ENCODE measurements at regions not wholly inside any gene's neighbourhood (a gene's known extent, or its start where the extent isn't known, plus 50 kb on each side); places are given as distances from the start of the nearest gene placed in this dataset.
"Not testable (repeated sequence)": the region's sequence is repeated elsewhere in the genome, so short reads cannot be mapped to it uniquely, and the experiment has no call there.

DNA sequence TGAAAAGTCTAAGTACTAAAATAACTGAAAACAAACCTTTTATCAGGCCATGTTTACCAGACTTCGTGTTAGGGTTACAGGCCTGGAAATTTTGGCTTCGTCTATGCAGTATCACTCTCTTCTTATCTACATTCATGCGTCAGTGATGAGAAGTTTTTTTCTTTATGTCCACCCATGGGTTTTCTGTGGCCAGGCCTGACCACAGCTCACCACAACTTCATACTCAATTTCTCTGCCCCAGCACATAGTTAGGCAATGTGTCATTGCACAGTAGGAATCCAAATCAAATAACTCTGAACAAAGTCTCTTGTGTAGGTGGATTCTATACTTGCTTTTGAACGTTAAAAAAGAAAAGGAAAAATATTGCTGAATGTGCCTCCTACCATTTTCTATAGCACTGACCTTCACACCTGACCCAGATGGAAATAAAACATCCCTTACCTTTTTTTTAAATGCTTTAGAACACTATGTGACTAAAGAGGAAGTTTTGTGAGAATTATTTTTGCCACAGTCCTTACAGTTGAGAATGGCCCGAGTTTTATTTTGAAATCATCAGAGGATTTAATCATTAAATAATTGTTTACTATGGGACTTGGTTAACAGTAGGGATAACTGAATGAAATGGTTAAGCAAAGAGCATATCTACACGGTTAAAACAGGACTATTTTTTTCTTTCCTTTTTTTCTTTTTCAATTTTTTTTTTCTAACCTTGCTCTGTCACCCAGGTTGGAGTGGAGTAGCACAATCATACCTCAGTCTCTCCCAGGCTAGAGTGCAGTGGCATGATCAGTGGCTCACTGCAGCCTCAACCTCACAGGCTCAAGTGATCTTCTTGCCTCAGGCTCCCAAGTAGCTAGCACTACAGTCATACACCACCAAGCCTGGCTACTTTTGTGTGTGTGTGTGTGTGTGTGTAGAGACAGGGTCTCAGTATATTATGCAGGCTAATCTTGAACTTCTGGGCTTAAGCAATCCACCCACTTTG lies 1247.0 kb upstream of the ACO1 start:
- intact Hi-C loops (cut with DNase I): no loop called here
- DNase-seq (ENCODE audit: low spot score): no peak

DNA sequence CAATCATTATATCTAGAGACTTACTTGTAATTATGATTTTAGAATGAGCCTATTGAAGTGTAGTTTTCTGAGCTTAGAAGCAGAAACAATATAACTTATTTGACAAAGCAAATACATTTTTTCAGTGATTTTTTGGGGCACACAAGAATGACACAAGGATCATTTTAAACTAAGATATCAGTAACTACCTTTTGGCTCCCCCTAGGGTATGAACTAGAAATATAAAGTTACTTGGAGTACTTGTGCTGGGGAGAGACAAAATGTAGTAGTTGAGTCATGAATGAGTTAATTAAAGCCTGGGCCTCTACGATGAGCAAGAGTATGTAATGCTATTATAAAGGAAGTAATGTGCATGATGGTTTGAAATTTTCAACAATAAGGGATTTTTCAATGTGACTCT lies 1244.1 kb upstream of the ACO1 start:
- no peak for DNase-seq (ENCODE audit: low spot score)
- intact Hi-C loops (cut with DNase I): no loop called here

DNA sequence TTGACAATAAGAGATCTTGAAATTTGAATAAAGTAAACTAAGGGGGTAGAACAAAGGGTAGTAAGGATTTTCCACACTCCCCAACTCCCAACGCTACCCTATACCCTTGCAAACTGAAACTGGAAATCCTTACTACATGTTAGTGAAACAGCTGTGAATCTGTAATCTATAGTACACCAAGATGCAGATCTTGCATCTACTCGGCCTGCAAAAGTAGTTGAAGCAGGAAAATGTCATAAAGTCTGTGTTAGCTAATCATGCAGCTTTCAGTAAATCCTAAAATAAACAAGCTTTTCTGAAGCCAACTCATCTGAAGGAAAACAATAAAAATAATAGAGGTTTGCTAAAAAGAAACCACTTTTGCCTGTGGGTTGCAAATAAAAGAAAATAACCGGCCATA lies 1242.0 kb upstream of the ACO1 start:
- intact Hi-C loops (cut with DNase I): no loop called here
- no peak for DNase-seq (ENCODE audit: low spot score)

DNA sequence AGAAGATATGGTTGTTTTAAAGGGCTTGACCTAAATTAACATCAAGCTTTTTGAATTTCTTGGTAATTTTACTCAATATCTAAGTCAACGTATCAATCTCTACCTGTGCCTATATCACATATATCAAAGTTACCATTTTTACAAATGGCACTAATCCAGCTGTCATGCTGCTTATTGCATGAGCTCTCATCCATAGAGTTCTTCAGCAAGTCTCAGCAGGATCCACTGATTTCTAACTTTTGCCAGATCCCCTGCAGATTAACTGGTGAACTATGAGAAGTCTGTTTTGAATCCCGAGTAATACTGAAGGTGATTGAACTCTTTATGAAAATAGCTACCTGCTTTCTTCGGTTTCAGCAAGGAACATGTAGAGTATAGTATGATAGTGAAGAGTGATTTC lies 1239.8 kb upstream of the ACO1 start:
- no peak for DNase-seq (ENCODE audit: low spot score)
- intact Hi-C loops (cut with DNase I): no loop called here

DNA sequence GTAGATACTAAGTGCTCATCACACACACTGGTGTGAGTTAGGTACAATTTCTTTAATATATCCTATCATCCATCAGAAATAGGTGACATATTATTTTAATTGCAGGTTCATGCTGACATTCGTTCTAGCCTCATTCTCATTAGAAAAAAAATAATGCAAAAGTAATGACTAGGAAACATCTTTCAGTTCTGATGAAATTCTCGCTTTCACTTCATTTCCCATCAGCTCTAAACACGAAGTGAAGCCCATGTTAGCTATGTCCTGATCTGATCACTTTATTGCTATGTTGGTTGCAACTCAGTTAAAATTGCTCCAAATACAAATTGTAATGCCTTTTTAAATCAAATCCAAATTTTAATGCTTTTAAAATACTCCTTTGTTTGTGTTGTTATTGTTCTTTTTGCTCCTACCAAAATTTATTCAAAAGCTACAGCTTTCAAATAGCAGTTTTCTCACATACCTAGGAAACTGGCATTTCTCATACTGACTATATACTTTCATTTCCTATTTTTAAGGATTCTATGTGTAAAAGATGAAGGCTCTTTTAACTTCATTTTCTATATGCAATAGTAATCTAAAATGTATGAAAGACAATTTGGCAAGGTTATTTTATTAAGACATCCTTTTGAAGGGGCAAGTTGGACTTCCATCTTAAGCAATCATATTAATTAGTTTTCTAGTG lies 1237.8 kb upstream of the ACO1 start:
- intact Hi-C loops (cut with DNase I): no loop called here

GRCh38 chr9:31153250-31153840 lies 1231.1 kb upstream of the ACO1 start:
- DNase-seq (ENCODE audit: low spot score): no peak
- intact Hi-C loops (cut with DNase I): no loop called here

More for the DNA sequence above, 1237.8 kb upstream of the ACO1 start:
- no peak for DNase-seq (ENCODE audit: low spot score)

DNA sequence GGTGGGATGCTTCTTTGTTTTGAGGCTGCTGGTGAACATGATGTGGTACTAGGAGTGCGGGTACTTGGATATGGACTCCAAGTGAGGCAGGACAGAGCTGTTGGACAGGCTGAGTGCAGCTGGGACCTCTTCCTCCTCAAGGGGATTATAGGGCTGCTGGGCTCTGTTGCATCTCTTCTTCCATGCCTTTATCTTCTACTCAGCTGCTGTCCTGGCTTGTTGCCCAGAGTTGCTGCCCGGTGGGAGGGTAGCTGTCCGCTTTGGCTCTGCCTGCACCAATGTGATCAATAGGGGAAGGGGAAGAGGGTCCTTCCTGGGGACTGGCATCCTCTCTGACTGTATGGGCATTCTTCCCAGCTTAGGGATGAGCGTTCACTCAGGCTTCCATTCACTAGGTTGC lies 1217.9 kb upstream of the ACO1 start:
- no peak for DNase-seq (ENCODE audit: low spot score)
- intact Hi-C loops (cut with DNase I): no loop called here

GRCh38 chr9:31168161-31168560 lies 1216.3 kb upstream of the ACO1 start:
- intact Hi-C loops (cut with DNase I): no loop called here
- DNase-seq (ENCODE audit: low spot score): no peak

DNA sequence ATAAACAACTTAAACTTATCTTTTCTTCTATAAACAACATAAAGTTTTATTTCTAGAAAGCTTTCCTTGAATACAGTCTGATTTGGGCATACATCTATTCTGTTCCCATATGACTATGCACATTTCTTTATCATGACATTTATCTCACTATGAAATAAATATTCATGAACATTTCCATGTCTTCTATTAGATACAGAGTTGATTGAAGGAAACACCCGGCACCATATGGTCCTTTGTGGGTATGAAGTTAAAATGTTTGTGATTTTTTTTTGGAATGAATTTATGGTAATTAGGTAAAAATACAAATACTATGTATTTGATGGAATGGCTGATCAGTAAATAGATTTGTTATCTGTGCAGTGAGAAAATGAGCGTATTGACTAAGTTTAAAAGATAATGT lies 1209.8 kb upstream of the ACO1 start:
- DNase-seq (ENCODE audit: low spot score): no peak
- intact Hi-C loops (cut with DNase I): no loop called here

DNA sequence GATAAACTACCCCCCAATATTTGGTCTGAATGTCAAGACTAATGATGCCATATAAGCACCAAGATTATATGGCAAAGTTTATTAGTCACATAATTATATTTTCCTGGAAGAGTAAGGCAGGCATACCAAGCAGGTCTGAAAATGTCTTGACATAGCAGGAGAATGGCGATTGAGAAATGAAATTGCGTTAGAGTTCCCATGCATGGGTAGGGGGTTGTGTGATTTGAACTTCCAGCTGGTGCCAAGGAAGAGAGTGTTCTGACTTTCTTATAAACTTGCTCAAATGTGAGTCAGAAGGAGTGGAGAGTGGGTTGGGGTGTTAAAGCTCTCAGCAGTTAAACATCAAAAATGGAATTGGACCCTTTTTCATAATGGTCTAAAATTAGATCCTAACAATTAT lies 1200.6 kb upstream of the ACO1 start:
- intact Hi-C loops (cut with DNase I): loop anchor here in 1 of 2 donors (1.0 kb wide), 1 partner anchor 9 kb away; no protein-coding TSS in a partner anchor
- DNase-seq (ENCODE audit: low spot score): no peak

DNA sequence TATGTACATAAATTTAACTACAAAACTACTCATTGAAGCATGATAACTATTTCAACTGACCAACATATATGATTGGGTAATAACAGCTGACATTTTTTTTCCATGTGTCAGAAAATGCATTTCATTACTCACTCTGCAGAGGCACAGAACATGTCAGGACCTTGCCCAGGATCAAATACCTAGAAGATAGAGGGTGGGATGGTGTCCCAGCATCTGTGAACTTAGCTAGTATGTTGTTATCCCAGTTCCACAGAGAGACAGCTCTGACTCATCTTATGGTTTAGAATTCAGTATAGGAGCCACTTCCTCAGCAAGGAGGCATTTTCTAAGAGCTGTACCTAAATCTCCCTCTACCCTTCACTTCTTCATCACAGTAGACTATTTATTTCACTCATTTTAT lies 1198.6 kb upstream of the ACO1 start:
- intact Hi-C loops (cut with DNase I): no loop called here
- no peak for DNase-seq (ENCODE audit: low spot score)

DNA sequence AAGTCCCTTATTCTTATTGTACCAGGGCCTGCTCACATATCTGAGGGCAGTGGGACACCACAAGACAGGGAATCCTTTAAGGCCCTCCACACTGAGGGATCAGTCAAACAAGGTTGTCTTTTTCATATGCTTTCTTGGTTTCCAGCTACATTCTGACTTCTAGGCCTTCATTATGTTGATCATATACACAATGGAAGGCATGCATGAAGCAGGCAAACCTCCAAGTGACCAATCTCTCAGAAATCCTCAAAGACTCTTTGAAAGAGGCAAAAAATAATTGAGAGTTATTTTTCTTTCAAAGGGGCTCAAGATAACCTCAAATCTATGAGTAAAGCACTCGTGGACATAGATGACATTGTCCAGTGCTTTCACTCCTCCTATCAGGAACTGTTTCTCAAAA lies 1195.9 kb upstream of the ACO1 start:
- intact Hi-C loops (cut with DNase I): no loop called here
- no peak for DNase-seq (ENCODE audit: low spot score)

DNA sequence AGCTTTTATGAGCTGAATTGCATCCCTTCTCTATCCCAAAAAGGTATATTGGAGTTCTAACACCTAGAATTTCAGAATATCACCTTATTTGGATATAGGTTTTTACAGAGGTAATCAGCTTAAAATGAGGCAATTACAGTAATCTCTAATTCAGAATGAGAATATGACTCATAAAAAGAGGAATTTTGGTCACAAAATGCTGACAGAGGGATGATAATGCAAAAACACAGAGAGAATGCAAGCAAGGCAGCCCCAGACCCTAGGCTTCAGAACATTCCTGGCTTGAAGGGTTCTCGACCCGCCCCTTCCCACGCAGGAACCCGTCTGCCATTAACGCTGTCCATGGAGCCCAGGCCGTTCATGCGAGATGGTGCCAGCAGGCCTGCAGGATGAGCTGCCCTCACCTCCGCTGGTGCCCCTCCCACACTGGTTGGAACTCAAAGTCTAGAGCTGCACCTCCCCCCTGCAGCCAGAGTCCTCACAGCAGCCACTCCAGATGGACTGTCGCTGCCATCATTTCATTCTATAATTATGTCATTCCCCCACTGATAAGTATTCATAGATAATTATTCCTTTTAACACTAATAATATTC lies 1173.4 kb upstream of the ACO1 start:
- DNase-seq (ENCODE audit: low spot score): peak; percentile 79
- intact Hi-C loops (cut with DNase I): no loop called here

DNA sequence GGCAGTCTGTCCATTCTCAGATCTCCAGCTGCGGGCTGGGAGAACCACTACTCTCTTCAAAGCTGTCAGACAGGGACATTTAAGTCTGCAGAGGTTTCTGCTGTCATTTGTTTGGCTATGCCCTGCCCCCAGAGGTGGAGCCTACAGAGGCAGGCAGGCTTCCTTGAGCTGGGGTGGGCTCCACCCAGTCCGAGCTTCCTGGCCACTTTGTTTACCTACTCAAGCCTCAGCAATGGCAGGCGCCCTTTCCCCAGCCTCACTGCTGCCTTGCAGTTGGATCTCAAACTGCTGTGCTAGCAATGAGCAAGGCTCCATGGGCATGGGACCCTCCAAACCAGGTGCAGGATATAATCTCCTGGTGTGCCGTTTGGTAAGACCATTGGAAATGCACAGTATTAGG lies 1154.5 kb upstream of the ACO1 start:
- peak; percentile 68 for DNase-seq (ENCODE audit: low spot score)
- intact Hi-C loops (cut with DNase I): not testable (repeated sequence)

GRCh38 chr9:31232485-31232884 lies 1152.0 kb upstream of the ACO1 start:
- intact Hi-C loops (cut with DNase I): no loop called here

GRCh38 chr9:31236344-31236743 lies 1148.1 kb upstream of the ACO1 start:
- intact Hi-C loops (cut with DNase I): no loop called here
- no peak for DNase-seq (ENCODE audit: low spot score)

More at GRCh38 chr9:31232485-31232884, 1152.0 kb upstream of the ACO1 start:
- DNase-seq (ENCODE audit: low spot score): no peak

- DNase-seq (ENCODE audit: low spot score): no peak
- intact Hi-C loops (cut with DNase I): no loop called here
These were observed 1141.1 kb upstream of the ACO1 start for GRCh38 chr9:31243386-31243785.

DNA sequence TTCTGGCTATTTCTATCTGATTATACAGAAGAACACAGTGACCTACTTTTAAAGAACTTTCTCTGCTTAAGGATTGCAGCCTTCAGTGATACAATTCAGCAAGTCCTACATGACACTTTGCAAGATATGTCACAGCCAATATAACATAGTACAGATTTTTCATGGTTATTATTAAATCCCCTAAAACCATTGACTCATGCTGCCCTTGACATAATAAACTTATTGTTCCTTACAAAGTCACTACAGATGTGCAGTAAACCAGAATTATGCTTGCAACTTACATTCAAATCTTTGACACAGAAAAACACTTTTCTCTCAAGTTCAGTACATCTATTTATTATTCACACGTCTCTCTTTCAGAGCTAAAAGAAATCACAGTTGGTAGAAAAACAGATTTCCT lies 1136.3 kb upstream of the ACO1 start:
- intact Hi-C loops (cut with DNase I): no loop called here
- no peak for DNase-seq (ENCODE audit: low spot score)

DNA sequence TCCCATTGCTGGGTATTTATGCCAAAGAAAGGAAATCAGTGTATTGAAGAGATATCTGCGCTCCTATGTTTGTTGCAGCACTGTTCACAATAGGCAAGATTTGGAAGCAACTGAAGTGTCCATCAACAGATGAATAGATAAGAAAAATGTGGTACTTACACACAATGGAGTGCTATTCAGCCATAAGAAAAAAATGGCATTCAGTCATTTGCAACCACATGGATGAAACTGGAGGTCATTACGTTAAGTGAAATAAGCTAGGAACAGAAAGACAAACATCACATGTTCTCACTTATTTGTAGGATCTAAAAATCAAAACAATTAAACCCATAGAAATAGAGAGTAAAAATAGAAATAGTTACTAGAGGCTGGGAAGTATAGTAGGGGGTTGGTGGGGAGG lies 1133.1 kb upstream of the ACO1 start:
- intact Hi-C loops (cut with DNase I): no loop called here
- DNase-seq (ENCODE audit: low spot score): no peak

All from posterior vena cava (tissue), 2 donors.